ENCODE measurements at regions not wholly inside any gene's neighbourhood (a gene's known extent, or its start where the extent isn't known, plus 50 kb on each side); places are given as distances from the start of the nearest gene placed in this dataset.
"Not testable (repeated sequence)": the region's sequence is repeated elsewhere in the genome, so short reads cannot be mapped to it uniquely, and the experiment has no call there.

DNA sequence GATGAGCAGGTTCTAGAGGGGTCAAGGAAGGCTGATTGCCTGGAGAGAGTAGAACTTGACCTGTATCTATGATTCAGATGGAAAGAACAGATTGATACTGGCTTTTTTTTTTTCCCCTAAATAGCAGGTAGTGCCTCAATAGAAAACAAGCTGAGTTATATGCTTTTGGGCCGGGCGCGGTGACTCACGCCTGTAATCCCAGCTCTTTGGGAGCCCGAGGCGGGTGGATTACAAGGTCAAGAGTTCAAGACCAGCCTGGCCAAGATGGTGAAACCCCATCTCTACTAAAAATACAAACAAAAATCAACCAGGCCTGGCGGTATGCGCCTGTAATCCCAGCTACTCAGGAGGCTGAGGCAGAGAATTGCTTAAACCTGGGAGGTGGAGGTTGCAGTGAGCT, 186.1 kb downstream of the CEP135 start:
- DNase-seq, result not testable (repeated sequence)

DNA sequence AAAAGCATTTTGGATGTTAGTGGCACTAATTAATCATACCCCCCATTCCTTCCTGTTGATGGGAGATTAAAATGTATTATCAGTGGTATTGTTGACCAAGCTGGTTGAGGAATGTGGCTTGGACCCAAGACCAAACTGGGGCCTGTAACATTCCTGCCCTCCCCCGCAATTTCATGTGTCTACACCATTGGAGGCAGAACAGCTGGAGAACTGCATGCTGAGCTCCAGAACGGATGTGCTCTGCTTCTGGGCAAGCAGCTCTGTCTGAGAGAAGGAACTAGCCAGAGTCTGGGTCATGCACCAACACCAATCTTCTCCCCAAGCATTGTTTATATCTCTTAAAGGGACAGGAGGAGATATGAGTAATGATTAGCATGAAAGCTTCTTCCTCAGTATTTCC, 185.5 kb downstream of the CEP135 start:
- DNase-seq, result peak; percentile 69

DNA sequence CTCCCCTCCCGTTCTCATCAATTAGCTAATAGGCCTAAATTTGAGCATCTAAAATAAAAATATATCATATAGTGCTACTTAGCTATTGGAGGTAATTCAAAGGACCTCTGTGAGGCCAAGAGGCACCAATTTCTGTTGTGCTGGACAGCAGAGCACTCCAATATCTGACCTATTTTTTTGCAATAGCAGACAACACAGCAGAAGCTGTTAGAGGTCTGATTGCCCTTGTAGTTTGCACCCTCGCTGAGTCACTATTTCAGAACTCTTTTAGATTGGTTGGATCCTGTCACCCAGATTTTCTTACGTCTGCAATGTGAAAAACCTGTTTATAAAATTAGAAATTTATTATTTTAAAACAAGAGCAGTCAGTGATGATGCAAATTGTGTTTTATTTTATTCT, 184.1 kb downstream of the CEP135 start:
- no peak for DNase-seq

DNA sequence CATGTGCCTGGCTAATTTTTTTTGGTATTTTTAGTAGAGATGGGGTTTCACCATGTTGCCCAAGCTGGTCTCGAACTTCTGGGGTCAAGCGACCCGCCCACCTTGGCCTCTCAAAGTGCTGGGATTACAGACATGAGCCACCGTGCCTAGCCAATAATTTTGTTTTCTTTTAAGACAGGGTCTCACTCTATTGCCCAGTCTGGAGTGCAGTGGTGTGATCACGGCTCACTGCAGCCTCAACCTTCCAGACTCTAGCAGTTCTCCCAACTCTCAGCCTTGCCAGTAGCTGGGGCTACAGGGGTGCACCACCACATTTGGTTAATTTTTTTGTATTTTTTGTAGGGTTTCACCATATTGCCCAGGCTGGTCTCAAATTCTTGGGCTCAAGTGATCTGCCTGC, 183.4 kb downstream of the CEP135 start:
- DNase-seq, result not testable (repeated sequence)

DNA sequence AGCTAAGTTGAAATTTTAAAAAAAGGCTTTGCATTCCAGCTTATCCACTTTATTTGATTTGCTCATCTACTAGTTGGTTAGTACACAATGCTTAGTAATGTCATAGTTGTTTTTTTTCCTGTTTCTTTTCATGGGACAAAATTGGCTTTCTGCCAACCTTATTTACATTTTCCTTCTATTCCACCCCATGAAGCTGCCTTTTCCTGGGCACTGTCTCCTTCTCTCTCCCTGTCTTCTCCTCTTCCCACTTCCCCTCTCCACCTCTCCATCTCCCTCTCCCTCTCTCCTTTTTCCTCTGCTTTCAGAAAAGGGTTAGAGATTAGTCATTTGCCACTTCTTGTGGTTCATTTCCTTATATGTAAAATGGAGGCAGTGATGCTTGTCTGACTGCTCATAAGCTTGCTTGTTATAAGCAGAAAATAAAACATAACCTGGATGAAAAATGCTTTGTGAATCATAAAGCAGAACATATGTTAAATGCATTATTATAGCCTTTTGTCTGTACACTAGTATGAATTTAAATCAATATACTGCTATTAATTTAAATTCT, 181.9 kb downstream of the CEP135 start:
- no peak for DNase-seq

DNA sequence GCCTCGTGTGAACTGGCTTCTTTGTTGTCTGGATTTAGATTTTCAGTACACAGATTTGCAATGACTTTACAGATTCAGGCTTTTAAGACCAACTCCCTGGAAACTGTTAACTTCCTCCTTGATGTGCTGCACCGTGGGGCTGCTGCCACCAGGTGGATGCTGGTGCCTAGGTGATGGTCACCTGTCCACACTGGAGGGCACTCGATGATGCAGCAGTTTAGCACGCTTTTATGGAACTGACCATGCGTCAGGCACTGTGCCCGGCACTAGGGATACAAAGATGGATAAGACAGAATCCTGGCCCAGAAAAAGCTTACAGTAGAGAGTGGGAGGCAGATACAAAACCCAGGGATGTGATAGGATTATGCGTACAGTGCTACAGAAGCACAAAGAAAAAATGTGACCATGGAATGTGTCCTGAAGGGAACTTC, 180.7 kb downstream of the CEP135 start:
- DNase-seq, result peak; percentile 44

DNA sequence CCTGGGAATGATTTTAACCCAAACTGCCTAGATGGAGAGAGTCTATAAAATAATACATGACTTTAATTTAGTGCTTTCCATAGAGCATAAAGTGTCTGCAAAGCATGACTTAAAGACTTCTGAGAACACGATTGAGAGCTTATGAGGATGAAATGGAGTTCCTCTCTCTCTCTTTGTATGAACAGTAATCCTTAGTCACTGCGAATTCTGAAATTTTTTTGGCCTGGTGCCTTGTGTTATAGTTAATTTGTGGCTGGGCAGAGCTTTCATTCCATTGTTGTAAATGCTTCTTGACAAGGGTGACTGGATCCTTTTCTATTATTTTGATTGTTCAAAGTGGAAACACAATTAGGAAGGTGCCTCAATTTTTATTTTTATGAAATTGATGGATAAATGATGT, 179.5 kb downstream of the CEP135 start:
- DNase-seq, result no peak

DNA sequence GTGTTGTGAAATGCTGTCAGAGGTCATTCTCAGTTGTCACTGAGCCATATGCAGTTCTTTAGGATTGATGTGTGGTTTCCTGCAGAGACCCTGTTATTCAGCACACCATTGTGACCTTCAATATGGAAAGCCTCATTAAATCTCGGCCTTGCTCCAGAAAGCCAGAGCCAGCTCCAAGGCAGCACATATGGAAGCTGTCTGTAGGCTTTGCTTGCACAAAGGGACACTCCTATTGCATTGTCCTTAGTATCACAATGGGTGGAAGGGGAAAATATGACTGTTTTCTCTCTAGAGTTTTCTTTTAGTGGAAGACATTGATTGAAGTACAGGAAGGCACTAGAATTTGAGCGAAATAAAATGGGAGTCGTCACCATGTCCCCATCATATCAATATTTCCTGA, 179.0 kb downstream of the CEP135 start:
- no peak for DNase-seq

DNA sequence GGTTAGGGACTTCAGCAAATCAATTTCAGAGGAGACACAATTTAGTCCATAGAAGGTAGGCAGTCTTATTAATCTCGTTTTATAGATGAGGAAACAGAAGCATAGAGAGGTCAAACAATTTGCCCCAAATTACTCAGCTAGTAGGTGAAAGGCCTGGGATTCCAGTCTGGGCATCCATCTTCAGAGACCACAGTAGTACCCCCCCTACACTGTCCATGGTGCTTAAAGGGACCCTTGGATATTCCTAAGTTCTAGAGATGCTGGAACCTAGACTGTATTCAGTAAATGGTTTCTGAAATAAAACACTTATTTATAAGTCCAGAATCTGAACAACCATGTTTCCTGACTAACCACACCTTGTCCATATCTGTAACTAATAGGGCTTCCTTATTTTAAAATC, 174.8 kb downstream of the CEP135 start:
- no peak for DNase-seq

DNA sequence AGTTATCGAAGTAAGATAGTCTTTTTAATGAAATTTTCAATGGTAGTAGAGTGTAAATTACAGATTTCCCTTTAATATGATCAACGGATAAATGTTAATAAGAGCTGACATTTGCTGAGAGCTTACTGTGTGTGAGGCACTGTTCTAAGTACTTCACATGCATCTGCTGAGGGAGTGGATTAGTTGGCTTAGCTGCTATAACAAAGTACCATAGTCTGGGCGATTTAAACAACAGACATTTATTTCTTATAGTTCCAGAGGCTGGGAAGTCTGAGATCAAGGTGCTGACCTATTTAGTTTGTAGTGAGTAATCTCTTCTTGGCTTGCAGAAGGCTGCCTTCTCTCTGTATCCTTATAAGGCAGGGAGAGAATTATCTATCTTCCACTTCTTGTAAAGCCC, 174.3 kb downstream of the CEP135 start:
- no peak for DNase-seq

DNA sequence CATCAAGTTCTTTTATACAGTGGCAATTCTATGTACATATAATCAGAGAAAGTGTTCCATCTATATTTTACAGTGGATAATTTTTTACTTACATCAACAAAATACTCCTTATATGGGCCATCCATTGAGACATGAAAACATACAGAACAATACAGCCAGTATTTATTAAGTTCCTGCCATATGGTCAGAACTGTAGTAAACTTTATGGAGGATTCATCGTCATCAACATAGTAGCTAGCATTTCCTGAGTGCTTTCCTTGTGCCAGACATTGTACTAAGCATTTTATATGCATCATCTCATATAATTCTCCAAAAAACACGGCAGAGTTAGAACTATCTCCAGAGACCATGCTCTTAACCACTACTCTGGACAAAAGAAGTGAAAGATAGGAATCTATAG, 170.1 kb downstream of the CEP135 start:
- DNase-seq, result no peak

DNA sequence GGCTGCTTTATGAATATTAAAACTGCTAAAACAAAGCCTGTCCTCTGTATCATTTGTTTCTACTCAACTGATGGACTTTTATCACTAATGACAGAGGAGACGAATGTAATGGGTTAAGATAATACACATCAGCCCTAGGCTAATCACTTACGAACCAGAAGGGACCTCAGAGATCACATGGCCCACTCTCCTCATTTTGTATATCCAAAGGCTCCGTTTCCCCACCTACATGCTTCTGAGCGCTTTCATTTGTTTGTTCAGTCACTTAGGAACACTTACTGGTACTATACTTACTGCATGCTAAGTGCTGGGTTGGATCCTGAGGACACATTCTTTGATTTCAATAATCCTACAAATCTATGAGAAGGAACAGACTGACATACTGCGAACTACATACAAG, 169.3 kb downstream of the CEP135 start:
- no peak for DNase-seq

DNA sequence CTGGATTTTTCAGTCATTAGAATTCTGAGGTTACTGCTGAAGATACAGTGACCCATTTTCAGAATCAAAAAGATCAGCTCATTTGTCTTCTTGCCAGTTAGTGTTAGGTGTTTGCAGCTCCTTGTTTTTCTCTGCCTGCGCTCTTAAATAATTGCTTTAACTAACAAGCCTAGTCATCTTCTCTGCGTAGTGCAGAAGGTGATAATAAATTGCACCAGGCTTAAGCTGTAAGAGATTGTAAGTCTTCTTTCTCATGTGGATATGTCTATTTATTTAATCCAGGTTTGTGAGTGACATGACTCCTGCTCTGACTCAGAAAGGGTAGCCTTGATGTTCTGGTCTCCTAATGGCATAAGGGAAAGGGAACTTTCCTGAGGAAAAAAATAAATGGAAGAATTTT, 167.2 kb downstream of the CEP135 start:
- DNase-seq, result no peak

DNA sequence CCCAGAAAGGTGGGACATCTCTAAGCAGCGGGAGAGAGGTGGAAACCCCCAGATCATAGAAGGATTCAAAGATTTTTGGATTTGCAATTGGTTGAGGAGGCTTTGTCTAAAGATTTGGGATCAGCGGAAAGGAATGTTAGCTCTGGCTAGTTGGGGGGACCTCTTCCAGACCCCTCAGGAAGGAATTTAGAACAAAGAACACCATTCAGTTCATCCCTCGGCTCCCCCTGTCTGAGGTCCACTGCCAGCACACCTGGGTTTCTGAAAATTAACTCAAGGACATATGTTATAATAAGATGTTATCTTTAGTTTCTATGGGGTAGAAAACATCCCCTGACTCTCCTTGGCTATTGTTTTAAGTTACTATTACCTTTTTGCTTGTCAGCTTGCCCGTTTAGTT, 163.6 kb downstream of the CEP135 start:
- no peak for DNase-seq

DNA sequence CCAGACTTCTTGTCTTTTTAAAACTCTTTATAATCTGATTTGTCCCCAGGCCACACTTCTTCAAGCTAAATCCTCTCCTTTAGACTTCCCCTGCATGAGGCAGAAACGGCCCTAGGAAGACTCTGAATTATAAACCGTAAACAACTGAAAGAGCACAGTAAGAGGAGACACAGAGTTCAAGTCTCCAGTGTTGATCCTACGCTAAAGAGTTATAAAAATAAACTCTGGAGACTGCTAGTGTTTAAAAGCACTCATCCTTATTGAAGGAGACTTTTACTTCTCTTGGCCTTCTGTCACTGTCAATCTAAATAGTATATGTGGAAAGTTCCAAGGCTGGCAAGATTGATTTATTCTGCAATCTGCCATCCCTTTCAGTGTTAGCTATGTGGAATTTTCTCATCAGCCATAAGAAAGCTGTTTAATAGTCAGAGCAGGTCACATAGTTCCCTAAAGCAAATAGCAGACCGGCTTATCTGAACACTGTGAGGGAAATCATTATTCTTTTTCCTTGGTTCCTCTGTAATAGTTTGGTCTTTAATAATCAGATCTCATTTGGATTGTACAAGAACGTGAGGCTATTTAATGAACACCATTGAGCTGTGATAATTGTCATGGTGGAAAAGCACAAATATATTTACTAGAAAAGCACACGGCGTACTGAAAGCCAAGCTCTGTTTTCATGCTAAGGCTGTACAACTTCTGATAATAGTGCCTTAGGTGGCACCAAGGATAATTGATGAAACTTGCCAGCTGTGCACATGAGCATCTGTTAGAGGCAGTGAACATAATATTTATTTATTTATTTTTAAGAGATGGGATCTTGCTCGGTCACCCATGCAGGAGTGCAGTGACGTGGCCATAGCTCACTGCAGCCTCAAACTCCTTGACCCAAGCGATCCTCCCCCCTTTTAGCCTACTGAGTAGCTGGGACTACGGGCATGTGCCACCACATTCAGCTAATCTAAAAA, 157.7 kb downstream of the CEP135 start:
- peak; percentile 13 for DNase-seq

DNA sequence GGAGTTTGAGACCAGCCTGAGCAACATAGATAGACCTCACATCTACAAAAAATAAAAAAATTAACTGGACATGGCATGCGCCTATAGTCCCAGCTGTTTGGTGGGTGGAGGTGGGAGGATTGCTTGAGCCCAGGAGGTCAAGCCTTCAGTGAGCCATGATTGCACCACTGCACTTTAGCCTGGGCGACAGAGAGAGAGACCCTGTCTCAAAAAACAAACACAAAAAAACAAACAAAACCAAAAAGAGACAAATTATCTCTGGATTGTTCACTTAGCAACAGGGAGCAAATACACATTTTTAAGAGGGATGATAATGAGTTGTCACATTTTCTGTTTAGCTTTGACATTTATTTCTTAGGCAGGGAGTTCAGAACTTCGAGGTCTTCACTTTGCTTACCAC, 155.4 kb downstream of the CEP135 start:
- DNase-seq, result no peak

DNA sequence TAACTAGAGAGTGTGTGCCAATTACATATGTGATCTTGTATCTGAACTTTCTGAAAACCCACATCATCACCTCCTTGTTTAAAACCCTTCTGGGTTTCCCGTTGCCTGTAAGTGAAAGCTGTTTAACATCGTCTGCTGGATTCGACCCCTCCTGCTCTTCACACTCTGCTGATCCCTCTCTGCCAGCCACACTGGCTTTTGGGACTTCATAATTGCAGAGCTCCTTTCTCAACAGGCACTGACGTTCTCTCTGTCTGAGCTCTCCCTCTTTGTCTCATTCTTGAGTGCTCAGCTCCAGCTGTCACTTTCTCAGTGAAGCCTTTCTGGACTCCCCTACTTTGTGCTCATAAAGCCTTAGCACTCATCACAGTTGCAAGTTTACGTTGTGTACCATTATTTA, 153.9 kb downstream of the CEP135 start:
- no peak for DNase-seq

DNA sequence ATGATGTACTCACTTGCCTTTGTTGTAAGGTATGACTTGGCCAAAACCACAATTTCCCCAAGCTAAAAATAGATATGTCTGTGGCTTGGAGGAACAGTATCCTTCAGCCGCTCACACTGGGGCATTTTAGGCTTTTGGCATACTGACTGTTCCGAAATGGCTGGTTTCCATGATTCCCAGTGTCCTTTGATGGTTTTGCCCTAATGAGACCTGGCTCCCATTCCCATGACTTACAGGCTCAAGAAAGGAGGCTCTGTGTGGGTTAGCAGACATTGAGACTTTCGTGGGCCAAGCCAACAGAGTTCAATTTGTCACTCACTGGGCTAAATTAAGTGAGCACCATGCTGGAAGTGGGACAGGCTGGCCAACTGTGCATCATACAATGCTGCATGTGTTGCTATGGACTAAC, 150.6 kb downstream of the CEP135 start:
- no peak for DNase-seq

DNA sequence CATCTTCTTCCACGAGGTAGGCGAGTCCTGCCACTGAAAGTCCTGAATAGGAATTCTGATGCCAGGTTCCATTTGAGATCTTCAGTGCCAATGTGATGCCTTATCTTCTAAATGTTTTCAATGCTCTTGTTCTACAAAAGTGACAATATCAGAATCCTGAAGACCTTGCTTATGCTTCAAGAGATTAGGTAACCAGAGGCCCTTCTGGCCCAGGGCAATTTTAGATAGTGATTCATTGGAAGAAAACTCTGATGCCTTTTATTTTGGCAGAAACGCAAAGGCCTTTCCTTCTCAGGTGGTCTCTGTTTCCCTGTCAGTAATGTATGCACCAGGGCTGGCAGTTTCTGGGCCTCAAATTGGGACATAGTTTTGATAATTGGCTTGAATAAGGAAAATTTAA, 144.8 kb downstream of the CEP135 start:
- no peak for DNase-seq

DNA sequence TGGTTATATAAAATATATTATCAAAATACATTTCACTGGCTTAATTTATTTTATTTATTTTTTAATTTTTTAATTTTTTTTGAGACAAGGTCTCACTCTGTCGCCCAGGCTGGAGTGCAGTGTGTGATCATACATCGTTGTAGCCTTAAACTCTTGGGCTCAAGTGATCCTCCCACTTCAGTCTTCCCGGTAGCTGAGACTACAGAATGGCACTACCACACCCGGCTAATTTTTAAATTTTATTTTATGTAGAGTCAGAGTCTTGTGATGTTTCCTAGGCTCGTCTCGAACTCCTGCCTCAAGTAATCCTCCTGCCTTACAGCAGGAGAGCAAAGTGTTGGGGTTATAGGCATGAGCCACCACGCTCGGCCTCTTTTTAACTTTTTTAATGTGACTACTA, 143.8 kb downstream of the CEP135 start:
- no peak for DNase-seq

DNA sequence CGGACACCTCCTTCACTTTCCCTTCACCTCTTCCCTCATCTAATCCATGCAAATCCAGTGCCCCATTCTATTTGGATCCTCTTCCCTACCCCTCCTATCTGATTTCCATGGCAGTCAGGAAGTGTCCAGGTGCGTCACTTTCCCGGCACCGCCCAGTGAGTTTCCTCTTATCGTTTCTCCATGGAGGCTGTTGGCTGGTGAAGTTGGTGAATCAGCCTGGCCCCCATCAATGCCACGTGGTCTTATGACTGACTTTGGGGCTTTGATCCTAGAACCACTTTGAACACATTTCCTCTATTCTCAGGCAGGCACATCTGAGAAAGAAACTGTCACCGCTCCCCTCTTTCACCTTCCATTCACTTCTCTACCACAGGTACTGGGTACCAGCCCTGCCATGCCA, 137.8 kb downstream of the CEP135 start:
- DNase-seq, result no peak

DNA sequence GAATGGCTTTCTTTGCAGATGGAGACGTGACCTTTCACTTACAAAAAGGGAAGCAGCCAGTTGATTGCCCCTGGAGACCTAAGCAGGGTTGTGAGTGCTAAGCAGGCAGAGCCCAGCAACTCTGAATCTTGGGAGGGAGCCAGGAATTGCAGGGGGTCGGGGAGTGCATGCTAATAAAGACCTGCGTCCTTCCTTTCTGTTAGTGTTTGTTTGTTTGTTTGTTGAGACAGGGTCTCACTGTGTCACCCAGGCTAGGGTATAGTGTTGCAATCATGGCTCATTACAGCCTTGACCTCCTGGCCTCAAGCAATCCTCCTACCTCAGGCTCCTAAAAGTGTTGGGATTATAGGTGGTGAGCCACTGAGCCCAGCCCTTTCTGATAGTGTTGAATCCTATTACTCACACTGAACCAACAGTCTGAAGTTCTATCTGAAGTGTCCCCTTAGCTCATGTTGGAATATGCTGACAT, 137.4 kb downstream of the CEP135 start:
- DNase-seq, result peak; percentile 24

DNA sequence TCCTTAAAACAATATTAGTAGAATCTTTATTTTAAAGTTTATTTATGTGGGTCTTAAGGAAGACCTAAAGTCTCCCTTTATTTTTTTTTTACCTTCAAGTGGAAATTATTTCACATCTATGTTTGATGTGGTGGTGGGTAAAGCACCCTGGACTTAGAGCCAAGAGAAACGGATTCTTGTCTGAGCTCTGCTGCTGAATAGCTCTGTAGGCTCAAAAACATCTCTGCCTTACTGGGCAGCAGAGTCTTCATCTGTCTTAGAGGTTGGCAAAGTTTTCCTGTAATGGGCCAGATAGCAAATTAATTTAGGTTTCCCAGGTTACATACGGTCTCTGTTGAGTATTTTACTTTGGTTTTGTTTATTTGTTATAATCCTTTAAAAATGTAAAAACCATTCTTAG, 136.5 kb downstream of the CEP135 start:
- DNase-seq, result no peak

DNA sequence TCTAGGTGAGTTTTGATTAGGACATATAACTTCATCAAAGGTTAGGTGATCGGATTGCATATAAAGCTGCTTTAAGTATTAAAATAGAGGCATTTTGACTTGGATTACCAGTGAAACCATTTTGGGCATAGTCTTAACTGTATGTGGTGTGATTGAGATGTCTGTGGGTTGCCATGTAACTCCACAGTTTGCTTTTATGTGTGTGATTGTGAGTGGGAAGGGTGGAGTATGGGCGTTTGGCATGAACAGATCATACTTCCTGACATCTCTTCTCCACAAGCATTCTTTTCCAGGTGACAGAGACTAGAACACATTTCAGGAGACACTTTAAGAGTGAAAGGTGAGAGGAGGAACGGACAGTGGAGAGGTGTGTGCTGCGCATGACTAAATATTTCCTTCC, 136.1 kb downstream of the CEP135 start:
- DNase-seq, result no peak
